ENCODE measurements at regions not wholly inside any gene's neighbourhood (a gene's known extent, or its start where the extent isn't known, plus 50 kb on each side); places are given as distances from the start of the nearest gene placed in this dataset.

DNA sequence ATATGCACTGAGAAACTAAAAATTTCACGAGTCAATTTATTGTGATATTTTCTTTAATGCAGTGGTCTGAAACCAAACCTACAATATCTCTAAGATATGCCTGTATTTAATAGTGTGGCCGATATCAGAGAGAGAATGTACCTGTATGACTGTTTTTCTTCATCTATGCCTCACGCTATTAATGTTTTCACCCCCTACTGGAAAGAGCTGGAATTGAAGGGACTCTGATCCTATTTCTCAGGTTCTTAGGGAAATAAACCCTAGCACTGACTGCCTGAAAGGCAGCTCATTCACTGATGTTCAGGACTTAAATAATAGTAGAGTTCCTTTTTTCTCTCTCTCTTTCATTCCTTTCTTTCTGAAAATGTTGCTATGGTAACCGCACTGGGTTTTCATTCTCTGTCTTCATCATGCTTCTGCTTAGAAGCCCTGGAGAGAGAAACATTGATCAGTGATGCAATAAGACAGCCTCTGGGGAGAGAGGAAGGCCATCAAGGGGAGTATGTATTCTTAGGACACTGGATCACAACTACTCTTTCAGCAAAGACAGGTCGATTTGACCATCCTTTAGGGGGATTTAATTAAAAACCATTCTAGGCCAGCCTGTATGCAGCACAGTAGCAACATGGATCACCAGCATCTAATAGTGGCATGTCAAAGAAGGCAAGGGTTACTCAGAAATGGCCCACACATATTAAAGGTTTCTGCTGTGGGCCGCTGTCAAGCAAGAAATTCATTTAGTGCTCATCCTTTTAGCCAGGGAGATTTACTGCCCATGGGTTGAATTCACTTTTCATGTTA lies 1135.7 kb downstream of the IGSF11 start:
- TF ChIP-seq EZH2 (IDR thresholded peaks at IDR 0.05; ENCODE audit: insufficient read depth, poor library complexity, severe bottlenecking) (no peak), EZH2phosphoT487 (IDR thresholded peaks at IDR 0.05; ENCODE audit: insufficient read depth, low read depth) (no peak)

Data from GM23248 (cell line).